GM19397 (cell line): ENCODE measurements at regions not wholly inside any gene's neighbourhood (a gene's known extent, or its start where the extent isn't known, plus 50 kb on each side); places are given as distances from the start of the nearest gene placed in this dataset.
"Not testable (repeated sequence)": the region's sequence is repeated elsewhere in the genome, so short reads cannot be mapped to it uniquely, and the experiment has no call there.

Source experiments
- ATAC-seq: cut with Tn5 transposase; IDR thresholded peaks from one replicate; pipeline ENCODE4 v1.9.1; 2021; ENCODE audit warnings: mild to moderate bottlenecking, moderate library complexity; ENCODE audit not compliant: unreplicated experiment

GRCh38 chr18:78809845-78810244 lies 169.8 kb upstream of the SALL3 start:
- no peak for ATAC-seq

GRCh38 chr18:78810706-78811105 lies 168.9 kb upstream of the SALL3 start:
- no peak for ATAC-seq

- no peak for ATAC-seq
Observed at GRCh38 chr18:78812067-78812466, 167.6 kb upstream of the SALL3 start.

- ATAC-seq = no peak
Observed at GRCh38 chr18:78813156-78813555, 166.5 kb upstream of the SALL3 start.

GRCh38 chr18:78813936-78814710 lies 165.5 kb upstream of the SALL3 start:
- ATAC-seq = no peak

GRCh38 chr18:78814766-78815165 lies 164.9 kb upstream of the SALL3 start:
- no peak for ATAC-seq

- ATAC-seq = no peak
Observed at GRCh38 chr18:78816114-78816513, 163.5 kb upstream of the SALL3 start.

GRCh38 chr18:78816916-78817315 lies 162.7 kb upstream of the SALL3 start:
- ATAC-seq = no peak

GRCh38 chr18:78818495-78818894 lies 161.1 kb upstream of the SALL3 start:
- ATAC-seq = no peak

- ATAC-seq = no peak
Observed at GRCh38 chr18:78818961-78819360, 160.7 kb upstream of the SALL3 start.

GRCh38 chr18:78820161-78820834 lies 159.3 kb upstream of the SALL3 start:
- no peak for ATAC-seq

- ATAC-seq = no peak
Observed at GRCh38 chr18:78821396-78821795, 158.2 kb upstream of the SALL3 start.

GRCh38 chr18:78822171-78822948 lies 157.3 kb upstream of the SALL3 start:
- ATAC-seq = no peak

GRCh38 chr18:78822949-78823285 lies 156.7 kb upstream of the SALL3 start:
- no peak for ATAC-seq

GRCh38 chr18:78825168-78825567 lies 154.4 kb upstream of the SALL3 start:
- ATAC-seq = no peak

- no peak for ATAC-seq
Observed at GRCh38 chr18:78826631-78827030, 153.0 kb upstream of the SALL3 start.

GRCh38 chr18:78827141-78827540 lies 152.5 kb upstream of the SALL3 start:
- ATAC-seq = no peak

GRCh38 chr18:78828131-78828530 lies 151.5 kb upstream of the SALL3 start:
- no peak for ATAC-seq

- not testable (repeated sequence) for ATAC-seq
Observed at GRCh38 chr18:78829026-78829425, 150.6 kb upstream of the SALL3 start.

- no peak for ATAC-seq
Observed at GRCh38 chr18:78830161-78830560, 149.5 kb upstream of the SALL3 start.

- no peak for ATAC-seq
Observed at GRCh38 chr18:78830826-78831225, 148.8 kb upstream of the SALL3 start.

- no peak for ATAC-seq
Observed at GRCh38 chr18:78831603-78832002, 148.0 kb upstream of the SALL3 start.
